Endothelial cell of umbilical vein (primary cell): ENCODE measurements at regions not wholly inside any gene's neighbourhood (a gene's known extent, or its start where the extent isn't known, plus 50 kb on each side); places are given as distances from the start of the nearest gene placed in this dataset.

Source experiments
- BruUV-seq: library from RNA; stranded (reverse); fragments of 400-500 nt; replicated peaks from 2 replicates; lab custom pipeline; 2021; lab: Mats Ljungman, UMichigan
- CTCF ChIA-PET: fragments of 300-600, 350-600 bp; sonication (Branson Sonifier 250); formaldehyde crosslinking; loops from one replicate; lab custom pipeline; 2021; ENCODE audit warnings: antibody characterized with exemption, inconsistent platforms; lab: Charles Lee
- POLR2A ChIA-PET: fragments of 300-600, 350-600 bp; sonication (Branson Sonifier 250); formaldehyde crosslinking; loops from one replicate; lab custom pipeline; 2021; ENCODE audit warnings: antibody characterized with exemption, inconsistent platforms; lab: Charles Lee
- DNase-seq: peaks from one replicate; pipeline ENCODE4 v3.0.0-alpha.2; 2011; ENCODE audit warnings: low read depth, low spot score
- FAIRE-seq: peaks from 2 replicates; lab custom pipeline; 2011; peaks lifted over from hg19 to GRCh38; lab: Jason Lieb, UNC
- H2AFZ ChIP-seq: 2 replicates; pipeline ENCODE4 v1.6.0; 2012; ENCODE audit warnings: low read depth, low read length, control low read depth, inconsistent platforms
- H3K27ac ChIP-seq: 2 replicates; pipeline ENCODE4 v1.5.1; 2011; ENCODE audit warnings: low read depth, mild to moderate bottlenecking, control low read depth, low read length, moderate library complexity; ENCODE audit not compliant: insufficient read depth
- H3K27me3 ChIP-seq, 2 experiments: 2 replicates each; pipeline versions ENCODE4 v1.6.0 to v1.6.1; 2011; ENCODE audit warnings: low read length in 2 of 2, mixed read lengths in 1 of 2; ENCODE audit not compliant: control insufficient read depth in 2 of 2, insufficient read depth in 2 of 2
- H3K36me3 ChIP-seq, 2 experiments: 2 replicates in 1 of 2; 3 replicates in 1 of 2; pipeline ENCODE4 v1.5.1; 2011; ENCODE audit warnings: low read length in 2 of 2, mild to moderate bottlenecking in 1 of 2, moderate library complexity in 1 of 2; ENCODE audit not compliant: control insufficient read depth in 2 of 2, insufficient read depth in 2 of 2; ENCODE audit errors: extremely low read depth in 1 of 2
- H3K4me1 ChIP-seq: 3 replicates; pipeline ENCODE4 v1.5.1; 2011; ENCODE audit warnings: mild to moderate bottlenecking, low read length; ENCODE audit not compliant: control insufficient read depth, insufficient read depth; ENCODE audit errors: extremely low read depth
- H3K4me2 ChIP-seq: 2 replicates; pipeline ENCODE4 v1.6.1; 2011; ENCODE audit warnings: low read length, control low read depth, mixed read lengths; ENCODE audit not compliant: insufficient read depth
- H3K4me3 ChIP-seq, 3 experiments: fragments of 200-600 bp in 1 of 3; sonication (generic), shearing (Covaris generic) in 1 of 3; replicated peaks in 1 of 3; 2 replicates each; pipeline ENCODE4 v1.5.1; 2011 to 2016; ENCODE audit warnings: control low read depth in 3 of 3, low read length in 3 of 3, mild to moderate bottlenecking in 2 of 3, inconsistent platforms in 1 of 3, low read depth in 1 of 3, moderate library complexity in 1 of 3; ENCODE audit not compliant: insufficient read depth in 1 of 3
- H3K79me2 ChIP-seq: 2 replicates; pipeline ENCODE4 v1.6.0; 2012; ENCODE audit warnings: low read length, inconsistent platforms; ENCODE audit not compliant: control insufficient read depth, insufficient read depth
- H3K9ac ChIP-seq: replicated peaks from 2 replicates; pipeline ENCODE3; 2011; ENCODE audit warnings: low read length, control low read depth; ENCODE audit not compliant: insufficient read depth; ENCODE audit errors: extremely low read depth
- H3K9me1 ChIP-seq: replicated peaks from 3 replicates; pipeline ENCODE4 v1.6.0; 2011; ENCODE audit warnings: mild to moderate bottlenecking, low read length; ENCODE audit not compliant: control insufficient read depth, insufficient read depth; ENCODE audit errors: extremely low read depth
- H3K9me3 ChIP-seq: replicated peaks from 2 replicates; pipeline ENCODE4 v1.5.1; 2012; ENCODE audit warnings: low read length, inconsistent platforms; ENCODE audit not compliant: control insufficient read depth, insufficient read depth
- H4K20me1 ChIP-seq: replicated peaks from 2 replicates; pipeline ENCODE3; 2011; ENCODE audit warnings: mild to moderate bottlenecking, low read length; ENCODE audit not compliant: control insufficient read depth, insufficient read depth; ENCODE audit errors: extremely low read depth
- CTCF ChIP-seq, 2 donors: IDR thresholded peaks; 1 replicate in 1 of 2; 2 replicates in 1 of 2; pipeline ENCODE4 v1.5.1; 2011; ENCODE audit warnings: low read length in 2 of 2, mild to moderate bottlenecking in 2 of 2, moderate library complexity in 2 of 2, control low read depth in 1 of 2, inconsistent platforms in 1 of 2, low read depth in 1 of 2; ENCODE audit not compliant: insufficient read depth in 1 of 2; ENCODE audit errors: extremely low read depth in 1 of 2
- EZH2 ChIP-seq: IDR thresholded peaks from 2 replicates; pipeline ENCODE4 v1.6.1; 2012; ENCODE audit warnings: borderline replicate concordance, low read depth, mild to moderate bottlenecking, moderate library complexity, low read length, inconsistent platforms; ENCODE audit not compliant: severe bottlenecking
- FOS ChIP-seq: IDR thresholded peaks from 2 replicates; pipeline ENCODE4 v1.6.1; 2011; ENCODE audit warnings: mild to moderate bottlenecking, low read length, moderate library complexity, borderline replicate concordance; ENCODE audit not compliant: insufficient read depth
- GATA2 ChIP-seq: IDR thresholded peaks from 2 replicates; pipeline ENCODE4 v1.7.0; 2011; ENCODE audit warnings: low read depth, mild to moderate bottlenecking, moderate library complexity, mixed read lengths, low read length; ENCODE audit not compliant: insufficient read length, insufficient read depth
- JUN ChIP-seq: IDR thresholded peaks from 2 replicates; pipeline ENCODE4 v1.6.1; 2011; ENCODE audit warnings: borderline replicate concordance, low read depth; ENCODE audit not compliant: insufficient read length, insufficient read depth
- MAX ChIP-seq: IDR thresholded peaks from 2 replicates; pipeline ENCODE4 v1.6.1; 2011; ENCODE audit not compliant: insufficient read depth, insufficient read length
- MYC ChIP-seq: IDR thresholded peaks from one replicate; pipeline ENCODE4 v1.6.1; 2011; ENCODE audit warnings: mild to moderate bottlenecking, low read depth, low read length
- POLR2A ChIP-seq: IDR thresholded peaks from 2 replicates; pipeline ENCODE4 v1.6.1; 2012; ENCODE audit warnings: low read depth, mild to moderate bottlenecking, control low read depth, low read length
- POLR2AphosphoS5 ChIP-seq: IDR thresholded peaks from 2 replicates; pipeline ENCODE4 v1.6.1; 2012; ENCODE audit warnings: low read depth, mild to moderate bottlenecking, control low read depth, low read length, moderate library complexity; ENCODE audit not compliant: insufficient read depth
- dilution Hi-C: fragments of 300-500 bp; cut with MboI; formaldehyde crosslinking; loops from one replicate; pipeline ENCODE4 v1.15.0; 2019; ENCODE audit warnings: low sequenced_read_pairs; ENCODE audit not compliant: extremely low pct_ligation_motif_present
- intact Hi-C: fragments of 100-400 bp; cut with micrococcal nuclease; formaldehyde crosslinking; loops from one replicate; pipeline ENCODE4 v1.10.0; 2022

- DNase-seq (no peak), FAIRE-seq (no peak)
- Histone ChIP-seq H3K79me2 (no peaks in the 10 kb centered on the region), H3K9me3 (no peaks in the 10 kb centered on the region), H3K4me3 (no peak overlapping the region), H3K27me3 (no peaks in the 10 kb centered on the region), H2AFZ (no peak overlapping the region), H3K9me1 (no peaks in the 10 kb centered on the region), H3K4me2 (no peak overlapping the region), H3K36me3 (no peaks in the 10 kb centered on the region), H4K20me1 (no peaks in the 10 kb centered on the region), H3K4me1 (no peaks in the 10 kb centered on the region), H3K27ac (no peak overlapping the region), H3K9ac (no peak overlapping the region)
- ChIA-PET POLR2A (no interaction called here), CTCF (interaction anchor here (0.8 kb wide), 1 partner anchor 130 kb away, joined by 3 read pairs; no protein-coding TSS in a partner anchor)
- dilution Hi-C loops (no loop called here), intact Hi-C loops (no loop called here)
- no TSS peak for BruUV-seq
- TF ChIP-seq JUN (no peak), CTCF (IDR thresholded peaks at IDR 0.05; ENCODE audit: extremely low read depth in 1 of 2, insufficient read depth in 1 of 2, low read depth in 1 of 2, low read length in 2 of 2) (no peak), FOS (no peak), GATA2 (no peak), EZH2 (no peak), MAX (no peak), POLR2A (no peak), POLR2AphosphoS5 (no peak), MYC (no peak)
Measured at GRCh38 chr1:240021709-240022108, 70.0 kb upstream of the FMN2 start.
